Nephron (organoid): ENCODE measurements at regions not wholly inside any gene's neighbourhood (a gene's known extent, or its start where the extent isn't known, plus 50 kb on each side); places are given as distances from the start of the nearest gene placed in this dataset.

Experiments
- H3K27ac Mint-ChIP-seq, 3 experiments: 2 replicates each; pipeline ENCODE4 v1.8.0; 2020; ENCODE audit warnings: mixed read lengths in 3 of 3, mild to moderate bottlenecking in 2 of 3, moderate library complexity in 1 of 3
- H3K27me3 Mint-ChIP-seq: 2 replicates; pipeline ENCODE4 v1.8.0; 2021; ENCODE audit warnings: low read depth, mild to moderate bottlenecking, moderate library complexity, mixed read lengths
- H3K36me3 Mint-ChIP-seq: 2 replicates; pipeline ENCODE4 v1.8.0; 2020; ENCODE audit warnings: low read depth, mixed read lengths
- H3K4me1 Mint-ChIP-seq: 2 replicates; pipeline ENCODE4 v1.8.0; 2020; ENCODE audit warnings: mixed read lengths
- H3K4me3 Mint-ChIP-seq, 3 experiments: 2 replicates each; pipeline ENCODE4 v1.8.0; 2020; ENCODE audit warnings: mild to moderate bottlenecking in 3 of 3, mixed read lengths in 3 of 3, moderate library complexity in 2 of 3
- H3K9me3 Mint-ChIP-seq: 2 replicates; pipeline ENCODE4 v1.8.0; 2020; ENCODE audit warnings: mixed read lengths
- TF ChIP-seq, protein P1 (sequence below), 3 experiments: fragments of 200-600 bp; sonication (generic); IDR thresholded peaks; one replicate each; pipeline ENCODE4 v1.5.0; 2021; ENCODE audit warnings: antibody characterized with exemption in 3 of 3; ENCODE audit not compliant: unreplicated experiment in 3 of 3

DNA sequence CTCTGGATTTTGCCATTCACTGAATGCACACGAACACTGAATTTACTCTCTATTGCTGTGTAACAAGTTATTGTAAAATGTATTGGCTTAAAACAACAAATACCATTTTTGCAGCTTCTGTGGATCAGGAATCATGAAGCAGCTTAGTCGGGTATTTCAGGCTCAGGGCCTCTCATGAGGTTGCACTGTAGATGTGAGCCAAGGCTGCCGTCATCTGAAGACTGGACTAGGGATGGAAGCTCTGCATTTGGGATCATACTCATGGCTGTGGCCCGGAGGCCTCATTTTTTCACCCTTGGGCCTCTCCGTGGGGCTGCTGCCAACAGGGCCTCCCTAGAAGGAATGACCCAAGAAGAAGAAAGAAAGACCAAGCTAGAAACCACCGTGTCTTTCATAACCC is 492.4 kb upstream of the CDH4 start:
- TF ChIP-seq, protein P1, sequence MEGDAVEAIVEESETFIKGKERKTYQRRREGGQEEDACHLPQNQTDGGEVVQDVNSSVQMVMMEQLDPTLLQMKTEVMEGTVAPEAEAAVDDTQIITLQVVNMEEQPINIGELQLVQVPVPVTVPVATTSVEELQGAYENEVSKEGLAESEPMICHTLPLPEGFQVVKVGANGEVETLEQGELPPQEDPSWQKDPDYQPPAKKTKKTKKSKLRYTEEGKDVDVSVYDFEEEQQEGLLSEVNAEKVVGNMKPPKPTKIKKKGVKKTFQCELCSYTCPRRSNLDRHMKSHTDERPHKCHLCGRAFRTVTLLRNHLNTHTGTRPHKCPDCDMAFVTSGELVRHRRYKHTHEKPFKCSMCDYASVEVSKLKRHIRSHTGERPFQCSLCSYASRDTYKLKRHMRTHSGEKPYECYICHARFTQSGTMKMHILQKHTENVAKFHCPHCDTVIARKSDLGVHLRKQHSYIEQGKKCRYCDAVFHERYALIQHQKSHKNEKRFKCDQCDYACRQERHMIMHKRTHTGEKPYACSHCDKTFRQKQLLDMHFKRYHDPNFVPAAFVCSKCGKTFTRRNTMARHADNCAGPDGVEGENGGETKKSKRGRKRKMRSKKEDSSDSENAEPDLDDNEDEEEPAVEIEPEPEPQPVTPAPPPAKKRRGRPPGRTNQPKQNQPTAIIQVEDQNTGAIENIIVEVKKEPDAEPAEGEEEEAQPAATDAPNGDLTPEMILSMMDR (IDR thresholded peaks at IDR 0.05; ENCODE audit: unreplicated experiment in 3 of 3), result no peak
- H3K4me3 Mint-ChIP-seq, result no peak overlapping the region
- H3K4me1 Mint-ChIP-seq, result peaks cover 9% of the 10 kb centered on the region
- peaks cover 2% of the 10 kb centered on the region for H3K9me3 Mint-ChIP-seq
- H3K36me3 Mint-ChIP-seq, result no peaks in the 10 kb centered on the region
- H3K27me3 Mint-ChIP-seq, result no peaks in the 10 kb centered on the region
- no peak overlapping the region for H3K27ac Mint-ChIP-seq

DNA sequence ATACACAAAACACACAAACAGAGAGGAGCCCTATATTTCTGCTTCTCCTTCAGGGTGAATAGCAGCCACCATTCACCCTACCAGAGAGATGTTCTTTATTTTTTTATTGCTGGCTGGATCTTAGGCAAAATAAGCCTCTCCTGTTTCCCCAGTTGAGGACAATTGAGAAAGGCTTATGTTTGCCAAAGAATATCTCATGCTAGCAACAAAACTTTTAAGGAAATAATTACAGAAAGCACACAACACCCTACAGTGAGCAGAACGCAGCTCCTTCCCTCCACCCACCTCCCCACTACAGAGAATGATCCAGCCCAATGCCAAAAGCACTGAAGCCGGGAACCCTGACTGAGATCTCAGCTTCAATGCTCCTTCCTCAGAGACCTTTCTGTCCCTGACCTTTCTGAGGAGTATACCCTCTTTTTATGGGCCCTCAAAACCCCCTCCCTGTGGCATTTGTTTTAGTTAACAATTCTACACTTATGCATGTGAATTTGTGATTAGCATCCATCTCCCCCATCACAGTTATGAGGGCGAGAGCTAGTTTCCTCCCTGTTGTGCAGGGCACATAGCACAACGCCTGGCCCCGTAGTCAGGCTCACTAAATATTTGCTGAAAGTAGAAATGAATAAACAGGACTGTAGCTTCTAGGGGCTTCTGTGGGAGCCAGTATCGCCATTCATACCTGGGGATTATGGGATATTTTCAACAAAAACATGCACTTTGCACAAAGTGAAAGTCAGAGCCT is 491.6 kb upstream of the CDH4 start:
- H3K9me3 Mint-ChIP-seq, result peaks cover 2% of the 10 kb centered on the region
- TF ChIP-seq, protein P1 (IDR thresholded peaks at IDR 0.05; ENCODE audit: unreplicated experiment in 3 of 3), result no peak

DNA sequence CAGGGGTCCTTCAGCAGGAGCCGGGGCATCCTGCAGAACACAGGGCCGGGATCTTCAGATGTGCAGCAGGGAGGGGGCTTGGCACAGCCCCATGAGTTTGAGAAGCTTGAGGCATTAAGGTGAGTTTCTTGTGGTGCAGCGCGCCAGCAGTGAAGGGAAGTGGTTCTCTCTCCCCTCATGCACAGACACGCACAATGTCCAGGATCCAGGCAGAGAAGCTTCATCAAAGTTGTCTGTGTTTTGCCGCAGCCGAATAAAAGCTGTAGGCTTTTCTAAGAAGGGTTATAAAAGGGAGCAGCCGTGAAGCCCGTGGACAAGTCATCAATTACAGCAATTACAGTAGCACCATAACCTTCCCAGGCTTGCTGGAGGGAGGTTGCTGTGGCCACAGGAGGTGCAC is 491.0 kb upstream of the CDH4 start:
- Mint-ChIP-seq H3K4me3 (no peak overlapping the region), H3K9me3 (peaks cover 2% of the 10 kb centered on the region), H3K36me3 (no peaks in the 10 kb centered on the region), H3K27ac (no peak overlapping the region), H3K4me1 (peaks cover 5% of the 10 kb centered on the region), H3K27me3 (no peaks in the 10 kb centered on the region)
- TF ChIP-seq, protein P1 (IDR thresholded peaks at IDR 0.05; ENCODE audit: unreplicated experiment in 3 of 3), result no peak

More for the DNA sequence above, 491.6 kb upstream of the CDH4 start:
- H3K36me3 Mint-ChIP-seq, result no peaks in the 10 kb centered on the region
- peaks cover 5% of the 10 kb centered on the region for H3K4me1 Mint-ChIP-seq
- no peak overlapping the region for H3K4me3 Mint-ChIP-seq
- H3K27ac Mint-ChIP-seq, result no peak overlapping the region
- no peaks in the 10 kb centered on the region for H3K27me3 Mint-ChIP-seq

DNA sequence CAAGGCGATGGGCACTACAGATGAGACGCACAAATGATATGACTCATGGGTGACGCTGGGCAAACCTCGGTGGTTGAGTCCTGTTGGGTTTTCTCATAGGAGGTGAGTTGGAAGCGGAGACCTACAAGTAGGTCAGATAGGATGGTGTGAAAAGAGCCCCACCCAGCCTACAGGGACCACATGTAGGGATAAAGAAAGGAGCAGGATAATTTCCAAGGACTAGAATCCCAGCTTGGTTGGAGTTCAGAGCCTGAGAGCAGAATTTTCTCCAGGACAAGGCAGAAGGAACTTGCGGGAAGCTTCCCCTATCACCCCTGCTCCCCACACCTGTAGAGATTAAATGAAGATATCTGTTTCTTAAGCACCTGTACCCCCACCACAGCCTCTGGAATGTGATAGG is 489.7 kb upstream of the CDH4 start:
- peaks cover under 1% of the 10 kb centered on the region for H3K9me3 Mint-ChIP-seq
- peaks cover 5% of the 10 kb centered on the region for H3K4me1 Mint-ChIP-seq
- no peaks in the 10 kb centered on the region for H3K36me3 Mint-ChIP-seq
- TF ChIP-seq, protein P1 (IDR thresholded peaks at IDR 0.05; ENCODE audit: unreplicated experiment in 3 of 3), result no peak
- no peak overlapping the region for H3K4me3 Mint-ChIP-seq
- H3K27ac Mint-ChIP-seq, result no peak overlapping the region
- no peaks in the 10 kb centered on the region for H3K27me3 Mint-ChIP-seq

DNA sequence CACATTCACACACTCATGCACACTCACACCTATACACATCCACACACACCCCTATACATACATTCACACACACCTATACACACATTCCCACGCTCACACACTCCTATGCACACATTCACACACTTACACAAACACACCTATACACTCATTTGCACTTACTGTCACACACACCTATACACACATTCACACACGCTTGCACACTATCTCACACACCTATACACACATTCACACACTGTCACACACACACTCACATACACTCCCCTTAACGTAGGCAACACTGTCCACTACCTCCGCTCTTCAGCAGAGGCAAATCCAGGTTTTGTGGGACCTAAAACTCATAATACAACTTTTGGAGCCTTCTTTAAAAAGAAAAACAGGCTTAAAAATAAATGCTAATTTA is 487.7 kb upstream of the CDH4 start:
- H3K4me1 Mint-ChIP-seq, result peaks cover 18% of the 10 kb centered on the region
- TF ChIP-seq, protein P1 (IDR thresholded peaks at IDR 0.05; ENCODE audit: unreplicated experiment in 3 of 3), result no peak
- H3K27me3 Mint-ChIP-seq, result no peaks in the 10 kb centered on the region
- no peak overlapping the region for H3K27ac Mint-ChIP-seq
- H3K9me3 Mint-ChIP-seq, result no peaks in the 10 kb centered on the region
- H3K4me3 Mint-ChIP-seq, result no peak overlapping the region
- no peaks in the 10 kb centered on the region for H3K36me3 Mint-ChIP-seq

DNA sequence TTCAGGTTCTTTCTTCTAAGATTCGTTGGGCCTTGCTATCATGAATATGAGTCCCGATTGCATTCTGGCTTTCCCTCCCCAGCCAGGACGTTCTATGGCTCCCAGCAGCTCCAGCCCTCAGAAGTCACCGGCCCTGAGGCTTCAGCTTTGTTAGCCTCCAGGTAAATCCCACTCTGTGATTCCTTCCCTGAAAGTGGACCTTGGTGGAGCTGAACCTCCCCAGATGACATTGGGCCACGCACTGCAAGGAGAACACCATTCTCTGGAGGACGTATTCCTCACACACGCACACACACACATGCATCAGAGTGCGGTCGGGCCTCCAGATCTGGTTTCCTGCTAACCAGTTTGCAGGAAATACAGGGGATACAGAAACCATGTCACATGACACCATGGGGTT is 487.3 kb upstream of the CDH4 start:
- peaks cover 23% of the 10 kb centered on the region for H3K4me1 Mint-ChIP-seq
- H3K27ac Mint-ChIP-seq, result no peak overlapping the region
- no peaks in the 10 kb centered on the region for H3K36me3 Mint-ChIP-seq
- TF ChIP-seq, protein P1 (IDR thresholded peaks at IDR 0.05; ENCODE audit: unreplicated experiment in 3 of 3), result no peak
- no peaks in the 10 kb centered on the region for H3K9me3 Mint-ChIP-seq
- no peak overlapping the region for H3K4me3 Mint-ChIP-seq
- H3K27me3 Mint-ChIP-seq, result no peaks in the 10 kb centered on the region
